Activated CD4-positive, alpha-beta T cell treated with anti-CD3 and anti-CD28 coated beads, Interleukin-2, Interleukin-6, amounts not matched to agents 100 ng/mL and 50 ng/mL, durations not matched to agents 16 hours and 8 hours (primary cell): ENCODE measurements at regions not wholly inside any gene's neighbourhood (a gene's known extent, or its start where the extent isn't known, plus 50 kb on each side); places are given as distances from the start of the nearest gene placed in this dataset.
A peak's percentile ranks its signal among the peaks of the same experiment; 100 is the strongest.
"Not testable (repeated sequence)": the region's sequence is repeated elsewhere in the genome, so short reads cannot be mapped to it uniquely, and the experiment has no call there.

Experiments
- DNase-seq: peaks from one replicate; pipeline ENCODE4 v3.0.0-alpha.2; 2020

DNA sequence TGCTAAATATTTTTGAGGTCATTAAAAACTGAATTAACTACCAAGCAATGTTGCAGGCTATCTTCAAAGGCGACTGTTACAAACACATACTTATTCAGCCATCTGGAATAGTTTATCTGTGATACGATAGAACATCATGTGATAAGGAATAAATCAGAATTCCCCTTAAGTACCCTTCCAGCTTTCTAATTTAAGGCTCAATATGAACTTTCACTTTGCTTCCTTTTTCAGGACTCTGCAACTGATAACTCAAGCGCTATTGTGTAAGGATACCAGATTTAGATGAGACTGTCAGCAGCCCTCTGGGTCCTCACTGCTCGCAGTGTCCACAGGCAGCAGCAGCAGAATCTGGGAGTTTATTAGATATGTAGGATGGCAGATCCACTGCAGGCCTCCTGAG, 416.3 kb downstream of the SPATA31D1 start:
- DNase-seq = no peak

DNA sequence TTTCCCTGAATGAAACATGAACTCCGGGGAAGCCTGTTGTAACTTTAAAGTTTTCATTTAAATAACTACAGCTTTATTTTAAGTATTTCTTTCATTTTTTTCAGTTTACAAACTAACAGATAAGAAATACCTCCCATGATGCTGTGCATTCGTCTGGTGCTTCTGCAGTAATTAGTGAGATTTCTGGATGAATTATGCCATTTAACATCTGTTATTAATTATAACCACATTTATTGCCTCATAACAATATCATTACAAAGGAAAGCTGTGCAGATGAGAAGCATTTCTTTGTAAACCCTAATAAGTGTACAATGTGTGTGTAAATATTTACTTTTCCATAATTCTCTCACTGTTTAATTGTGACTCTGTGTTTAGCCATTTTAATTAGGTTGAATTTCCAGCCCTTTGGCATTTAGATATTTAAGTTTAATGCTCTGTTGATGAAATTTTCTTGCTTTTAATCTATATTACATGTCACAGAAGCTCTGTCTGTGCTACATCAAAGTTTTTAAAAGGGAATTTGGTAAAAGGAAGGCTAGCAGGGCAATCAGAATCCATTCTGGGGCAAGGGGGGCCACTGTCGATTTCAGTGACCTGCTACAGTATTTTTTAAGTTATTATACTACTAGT, 418.0 kb downstream of the SPATA31D1 start:
- DNase-seq = no peak

DNA sequence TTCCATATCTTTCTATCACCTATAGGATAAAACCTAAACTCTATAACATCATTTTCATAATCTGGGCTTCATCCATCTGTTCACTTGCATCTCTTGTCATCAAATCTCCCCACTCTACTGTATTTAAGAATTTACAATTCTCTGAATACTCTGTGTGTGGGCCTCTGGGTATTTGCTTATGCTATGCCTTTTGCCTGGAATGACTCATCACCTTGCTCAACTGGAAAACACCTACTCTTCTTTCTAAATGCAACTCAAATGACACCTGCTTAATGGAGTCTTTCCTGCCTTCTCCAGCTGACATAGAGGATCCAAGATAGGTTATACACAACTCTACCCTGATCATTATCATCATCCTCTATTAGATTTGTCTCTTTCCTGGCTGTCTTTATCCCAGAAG, 421.7 kb downstream of the SPATA31D1 start:
- DNase-seq = peak; percentile 22

DNA sequence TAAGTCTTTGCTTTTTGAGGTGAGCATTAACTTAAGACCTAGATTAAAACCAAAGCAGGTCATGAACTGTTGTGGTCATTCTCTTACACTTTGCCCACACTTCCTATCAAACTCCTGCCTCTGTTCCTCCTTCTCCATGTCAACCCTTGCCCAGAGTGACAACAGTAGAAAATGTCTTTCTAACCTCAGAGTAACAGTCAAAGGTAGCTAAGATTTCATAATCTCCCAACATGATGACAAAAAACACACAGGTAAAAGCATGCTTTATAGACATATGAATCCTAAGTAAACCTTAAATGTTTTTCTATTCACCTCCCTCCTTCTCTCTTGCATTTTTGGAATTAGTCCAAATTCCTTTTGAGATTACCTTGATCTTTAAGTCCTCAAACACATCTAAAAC, 422.3 kb downstream of the SPATA31D1 start:
- no peak for DNase-seq

DNA sequence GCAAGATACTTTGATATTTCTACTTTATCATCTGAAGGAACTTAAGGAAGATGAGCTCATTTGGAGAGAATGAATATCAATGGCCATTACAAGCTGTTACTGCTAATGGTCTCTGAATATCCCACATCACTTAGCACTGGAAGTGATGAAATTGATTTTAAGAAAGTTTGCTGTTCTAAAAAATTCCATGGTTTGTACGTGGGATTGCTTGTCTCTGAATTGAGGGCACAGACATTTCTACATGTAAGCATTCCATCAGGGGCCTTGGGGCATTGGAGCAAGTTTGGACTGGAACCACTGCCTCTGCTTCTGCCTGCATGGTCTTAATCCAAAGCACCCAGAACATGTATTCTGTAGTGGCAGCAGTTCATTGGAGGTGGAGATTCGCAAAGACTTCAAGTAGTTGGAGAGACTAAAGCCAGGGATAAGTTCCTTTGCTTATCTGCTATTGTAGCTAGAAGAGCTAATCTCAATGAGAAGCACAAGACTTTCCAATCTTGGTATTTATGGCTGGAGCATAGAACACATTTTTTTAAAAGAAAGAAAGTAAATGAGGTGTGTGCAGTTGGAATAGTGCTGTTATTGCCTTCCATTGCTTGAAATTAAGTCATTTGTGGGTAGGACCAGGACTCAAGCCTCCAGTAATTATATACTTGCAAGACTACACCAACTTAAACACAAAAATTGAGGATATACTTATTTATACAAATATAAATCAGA, 424.2 kb downstream of the SPATA31D1 start:
- no peak for DNase-seq

DNA sequence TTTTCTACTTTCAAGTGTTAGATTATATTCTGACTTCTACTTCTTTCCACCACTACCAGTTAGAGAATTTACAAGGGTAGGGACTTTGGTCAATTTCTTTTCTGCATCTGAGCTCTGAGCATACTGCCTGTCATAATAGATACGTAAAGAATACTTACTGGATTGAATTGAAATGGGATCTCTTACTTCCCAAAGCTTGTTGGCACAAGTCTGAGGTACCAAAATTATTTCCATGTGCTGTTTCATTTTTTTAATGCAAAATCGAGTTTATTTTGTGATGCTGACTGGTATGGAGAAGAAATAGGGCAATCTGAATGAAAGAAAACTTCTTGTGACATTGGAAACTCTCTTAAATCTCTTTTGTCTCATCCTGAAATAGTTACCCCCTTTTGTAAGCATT, 428.9 kb downstream of the SPATA31D1 start:
- no peak for DNase-seq

DNA sequence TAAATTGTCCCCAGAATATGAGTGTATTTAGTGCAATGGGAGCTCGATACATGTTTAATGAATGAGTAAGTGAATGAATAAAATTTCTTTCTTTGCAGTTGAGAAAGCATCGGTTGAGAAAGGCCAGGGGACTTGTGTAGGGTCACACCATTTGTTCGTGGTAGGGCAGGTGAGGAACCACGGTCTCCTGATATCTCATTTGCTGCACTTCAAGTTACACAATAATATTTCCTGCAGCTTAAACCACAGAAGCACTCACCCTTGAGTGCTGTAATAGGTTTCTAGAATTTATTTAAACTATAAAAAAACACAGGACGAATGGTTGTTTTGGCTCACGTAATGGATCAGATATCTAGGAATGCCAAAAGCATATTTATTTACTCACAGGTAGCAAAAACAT, 429.8 kb downstream of the SPATA31D1 start:
- no peak for DNase-seq

DNA sequence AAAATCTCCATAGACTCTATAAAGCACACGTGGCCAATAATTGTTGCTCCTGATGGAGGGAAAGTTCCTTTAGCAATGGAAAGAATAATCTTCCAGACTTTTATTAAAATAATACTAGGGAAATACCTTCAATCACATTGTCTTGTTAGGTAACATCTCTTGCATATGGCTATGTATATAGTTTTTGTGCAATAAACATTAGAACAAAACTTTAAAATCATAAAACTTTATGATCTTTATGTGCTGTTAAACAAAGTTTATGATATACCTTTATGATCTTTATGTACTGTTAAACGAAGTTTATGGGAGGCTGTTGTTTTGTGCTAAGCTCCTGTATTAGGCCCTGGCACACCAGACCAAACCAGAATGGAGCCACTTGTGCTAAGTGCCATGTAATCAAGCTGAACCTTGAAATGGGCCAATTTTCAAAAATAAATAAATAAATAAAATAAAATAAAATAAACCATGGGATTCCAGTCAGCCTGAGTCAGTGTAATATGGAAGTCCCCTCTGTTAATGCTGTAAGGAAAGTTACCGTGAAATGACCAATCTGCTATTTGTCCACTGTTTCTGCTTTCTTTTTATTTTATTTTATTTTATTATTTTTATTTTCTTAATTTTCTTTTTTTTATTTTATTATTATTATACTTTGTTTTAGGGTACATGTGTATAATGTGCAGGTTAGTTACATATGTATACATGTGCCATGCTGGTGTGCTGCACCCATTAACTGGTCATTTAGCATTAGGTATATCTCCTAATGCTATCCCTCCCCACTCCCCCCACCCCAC, 431.3 kb downstream of the SPATA31D1 start:
- no peak for DNase-seq

DNA sequence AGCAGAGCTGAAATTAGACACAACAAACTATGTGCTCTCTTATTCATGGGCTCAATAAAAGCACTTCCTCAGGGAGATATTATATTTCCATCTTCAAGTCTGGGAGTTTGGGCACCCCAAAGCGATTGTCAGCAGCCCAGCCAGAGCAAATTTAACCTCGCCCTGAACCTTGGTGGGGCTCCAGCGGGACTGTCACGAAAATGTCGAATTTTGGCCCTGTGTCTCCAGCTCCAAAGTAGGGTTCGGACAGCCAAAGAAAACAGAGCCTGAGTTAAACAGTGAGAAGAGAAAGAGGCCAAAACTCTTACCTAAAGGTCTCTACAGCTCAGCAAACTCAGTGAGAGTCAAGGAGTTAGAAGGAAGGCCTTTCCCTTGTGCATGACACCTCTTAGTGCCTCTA, 432.9 kb downstream of the SPATA31D1 start:
- DNase-seq = no peak

DNA sequence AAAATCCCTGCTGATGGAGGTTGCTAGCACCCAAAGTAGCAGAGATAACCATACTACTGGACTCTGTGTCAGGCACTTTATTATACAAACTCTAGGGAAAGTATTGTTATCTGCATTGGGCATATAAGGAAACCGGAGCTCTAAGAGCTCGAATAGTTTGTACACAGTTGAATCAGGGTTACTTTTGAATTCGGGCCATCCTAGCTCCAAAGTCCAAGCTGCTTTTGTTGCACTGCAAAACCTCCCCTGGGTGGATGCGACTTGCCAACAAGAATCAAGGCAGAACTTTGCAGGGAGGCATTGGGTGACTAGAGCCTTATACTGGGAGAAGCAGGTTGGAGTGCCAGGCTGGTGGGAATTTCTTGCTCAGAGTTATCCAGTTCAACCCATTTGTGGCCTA, 435.1 kb downstream of the SPATA31D1 start:
- no peak for DNase-seq

DNA sequence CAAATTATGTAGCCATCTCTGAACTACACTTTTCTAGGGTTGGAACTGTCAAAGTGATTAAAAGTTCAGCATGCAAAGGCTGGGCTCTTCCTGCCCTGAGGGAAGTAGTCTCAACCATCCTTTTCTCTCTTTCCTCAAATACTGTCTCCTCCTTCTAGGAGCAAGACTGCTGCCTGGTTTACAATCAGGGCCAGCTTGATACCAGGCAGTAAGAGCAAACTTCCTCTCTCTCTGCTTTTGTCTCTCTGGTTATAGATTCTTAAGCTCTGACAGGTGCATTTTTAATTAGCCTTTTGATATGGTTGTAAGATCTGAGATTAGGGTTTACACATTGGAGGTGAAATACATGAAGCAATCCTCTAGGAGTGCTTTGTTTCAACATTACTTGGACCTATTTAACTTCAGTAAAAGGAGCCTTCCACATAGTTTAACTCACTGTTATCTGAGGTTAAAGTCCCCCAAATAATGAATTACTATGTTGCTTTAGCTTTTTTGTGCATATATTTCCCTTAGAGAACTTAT, 436.1 kb downstream of the SPATA31D1 start:
- DNase-seq = no peak

DNA sequence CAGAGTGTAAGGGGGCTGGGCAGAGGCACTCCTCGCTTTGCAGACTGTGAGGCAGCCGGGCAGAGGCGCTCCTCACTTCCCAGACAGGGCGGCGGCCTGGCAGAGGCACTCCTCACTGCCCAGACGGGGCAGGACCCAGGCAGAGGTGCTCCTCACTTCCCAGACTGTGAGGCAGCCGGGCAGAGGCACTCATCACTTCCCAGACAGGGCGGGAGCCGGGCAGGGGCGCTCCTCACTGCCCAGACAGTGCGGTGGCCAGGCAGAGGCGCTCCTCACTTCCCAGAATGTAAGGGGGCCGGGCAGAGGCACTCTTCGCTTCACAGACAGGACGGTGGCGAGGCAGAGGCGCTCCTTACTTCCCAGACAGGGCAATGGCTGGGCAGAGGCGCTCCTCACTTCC, 442.5 kb downstream of the SPATA31D1 start:
- DNase-seq = no peak

DNA sequence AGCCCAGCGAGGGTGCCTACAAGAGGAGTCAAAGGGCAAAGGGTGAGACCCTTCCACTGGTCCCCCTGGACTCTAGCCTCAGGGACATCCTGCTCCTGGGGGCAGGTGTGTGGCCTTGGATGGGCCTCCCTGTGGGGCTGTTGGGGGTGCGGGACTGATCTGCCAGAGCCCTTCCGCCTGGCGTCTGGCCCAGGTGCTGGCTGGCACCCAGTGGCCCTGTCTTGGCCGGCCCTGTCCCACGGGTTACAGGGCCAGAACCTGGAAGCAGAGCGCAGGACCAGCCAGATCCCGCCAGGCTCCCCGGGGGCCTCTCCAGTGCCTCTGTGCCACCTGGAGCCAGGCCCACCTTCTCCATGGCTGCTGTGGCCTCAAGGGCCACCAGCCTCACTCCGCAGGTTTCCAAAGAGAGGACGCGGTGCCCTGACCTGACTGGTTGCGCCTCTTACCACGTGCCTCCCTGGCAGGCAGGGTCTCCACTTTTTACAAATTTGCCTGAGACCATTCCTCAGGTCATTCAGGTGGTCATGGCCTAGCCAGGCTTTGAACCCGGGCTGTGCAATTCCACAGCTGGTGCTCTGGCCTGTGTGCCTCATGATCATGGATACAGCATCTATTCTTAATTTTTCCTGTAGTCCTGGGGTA, 444.8 kb downstream of the SPATA31D1 start:
- DNase-seq = not testable (repeated sequence)

DNA sequence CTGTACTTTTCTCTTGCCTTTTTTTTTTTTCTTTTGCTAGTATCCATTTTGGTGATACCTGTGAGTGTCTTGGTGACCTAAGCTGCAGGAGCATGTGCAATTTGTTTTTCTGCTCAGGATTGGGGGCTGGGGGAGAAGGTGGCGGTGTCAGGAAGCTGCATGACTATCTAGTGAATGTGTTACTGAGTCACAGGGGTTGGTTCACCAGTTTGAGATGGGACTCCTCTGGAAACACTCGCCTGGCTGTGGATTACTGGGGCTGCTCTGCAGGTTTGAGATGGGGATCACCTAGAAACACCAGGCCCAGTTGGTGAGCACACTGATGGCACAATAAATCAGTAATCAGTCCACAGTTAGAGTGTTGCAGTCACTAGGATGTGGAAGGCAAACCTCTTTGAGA, 447.9 kb downstream of the SPATA31D1 start:
- DNase-seq = no peak

DNA sequence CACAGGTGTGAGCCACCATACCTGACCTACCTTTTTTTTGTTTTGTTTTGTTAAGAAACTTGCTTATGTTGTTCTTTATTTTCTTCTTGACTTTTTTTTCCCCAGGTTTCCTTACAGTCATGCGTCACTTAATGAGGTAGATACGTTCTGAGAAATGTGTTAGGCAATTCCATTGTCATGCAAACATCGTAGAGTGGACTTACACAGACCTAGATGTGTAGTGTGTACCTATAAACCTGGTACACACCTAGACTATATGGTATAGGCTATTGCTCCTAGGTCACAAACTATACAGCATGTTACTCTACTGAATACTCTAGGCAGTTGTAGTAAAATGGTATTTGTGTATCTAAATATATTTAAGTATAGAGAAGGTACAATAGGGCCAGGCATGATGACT, 448.6 kb downstream of the SPATA31D1 start:
- not testable (repeated sequence) for DNase-seq

DNA sequence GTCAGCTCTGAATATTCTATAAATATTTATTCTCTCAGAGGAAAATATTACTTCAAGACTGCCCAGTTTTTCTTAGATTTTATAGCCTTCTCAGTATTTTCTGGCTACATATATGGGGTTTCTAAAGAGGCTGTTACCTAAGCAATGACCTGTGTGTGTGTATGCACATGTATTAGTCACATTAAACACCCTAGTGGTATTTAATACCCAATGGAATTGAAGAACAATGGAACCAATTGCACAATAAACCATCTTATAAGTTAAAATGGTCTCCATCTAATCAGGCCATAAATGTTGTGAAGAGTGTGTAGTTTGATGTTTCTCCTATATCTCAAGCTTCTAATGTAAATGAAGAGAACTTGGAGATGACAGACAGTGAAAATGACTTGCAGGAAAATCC, 450.0 kb downstream of the SPATA31D1 start:
- DNase-seq = no peak

DNA sequence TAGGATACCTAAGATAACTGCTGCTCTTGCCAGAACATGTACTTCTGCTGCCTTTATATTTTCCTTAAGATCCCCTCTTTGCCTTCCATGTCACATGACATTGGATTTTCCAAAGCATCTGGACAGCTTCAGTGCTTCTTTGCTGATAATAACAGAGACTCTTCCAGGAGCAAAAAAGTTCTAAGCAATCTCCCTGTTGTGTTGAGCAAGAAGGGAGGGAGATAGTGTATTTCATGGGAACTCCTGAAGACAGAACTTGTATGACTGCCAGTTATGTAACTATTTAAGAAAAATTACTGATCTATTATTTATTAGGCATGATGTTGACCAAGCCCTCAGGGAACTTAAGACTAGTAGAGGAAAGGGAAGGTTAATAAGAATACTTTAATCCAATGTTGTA, 454.7 kb downstream of the SPATA31D1 start:
- DNase-seq = no peak

DNA sequence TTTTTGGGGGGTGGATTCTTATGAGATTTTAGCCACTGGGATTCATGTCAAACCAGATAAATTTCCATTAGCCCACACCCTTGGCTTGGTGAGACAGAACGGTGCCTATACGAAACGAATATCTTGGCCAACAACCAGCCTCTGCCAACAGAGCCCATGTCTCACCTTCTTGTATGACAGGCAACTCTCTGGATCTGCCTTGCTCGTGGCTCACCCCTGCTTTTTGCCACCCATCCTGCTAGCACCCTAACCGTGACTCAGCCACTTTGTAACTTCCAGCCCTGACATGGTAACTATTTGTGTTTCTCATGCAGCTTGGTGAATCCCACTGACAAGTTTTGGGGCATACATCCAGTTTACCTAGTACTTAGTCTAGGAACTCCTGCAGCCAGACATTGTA, 457.0 kb downstream of the SPATA31D1 start:
- no peak for DNase-seq

DNA sequence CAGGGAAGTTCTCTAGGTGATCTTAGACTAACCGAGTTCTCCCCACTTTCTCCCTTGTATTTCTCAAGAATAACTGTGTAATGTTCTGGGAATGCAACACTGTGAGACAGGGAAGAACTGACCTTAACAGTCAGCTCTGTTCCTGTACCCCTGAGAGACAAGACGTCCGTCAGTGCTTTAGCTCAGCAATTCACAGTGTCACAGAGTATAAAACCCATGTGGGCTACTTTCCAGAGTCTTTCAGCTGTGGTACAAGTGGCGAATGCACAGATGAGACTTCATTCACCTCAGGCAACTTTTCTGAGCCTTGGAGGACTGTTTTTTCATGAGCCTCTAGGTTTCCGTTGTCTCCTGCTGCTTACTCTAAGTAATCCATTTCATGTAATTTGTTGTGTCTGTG, 458.8 kb downstream of the SPATA31D1 start:
- no peak for DNase-seq

DNA sequence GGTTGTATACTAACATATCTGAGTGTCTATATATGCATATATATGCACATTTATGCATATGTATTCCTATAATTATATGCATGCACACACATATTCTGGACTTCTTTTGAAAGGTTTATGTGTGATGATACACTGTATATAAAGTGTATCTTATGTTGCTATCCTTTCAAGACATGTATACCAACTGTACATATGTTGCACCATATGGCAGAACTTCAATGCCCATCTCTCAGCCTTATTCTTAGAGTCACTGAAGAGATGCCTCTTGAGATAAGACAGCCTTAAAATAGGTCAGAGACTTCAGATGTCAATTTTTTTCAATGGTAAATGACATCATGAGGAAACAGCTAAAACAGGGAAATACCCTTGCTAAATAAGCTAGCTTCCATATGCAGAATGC, 461.4 kb downstream of the SPATA31D1 start:
- DNase-seq = no peak

DNA sequence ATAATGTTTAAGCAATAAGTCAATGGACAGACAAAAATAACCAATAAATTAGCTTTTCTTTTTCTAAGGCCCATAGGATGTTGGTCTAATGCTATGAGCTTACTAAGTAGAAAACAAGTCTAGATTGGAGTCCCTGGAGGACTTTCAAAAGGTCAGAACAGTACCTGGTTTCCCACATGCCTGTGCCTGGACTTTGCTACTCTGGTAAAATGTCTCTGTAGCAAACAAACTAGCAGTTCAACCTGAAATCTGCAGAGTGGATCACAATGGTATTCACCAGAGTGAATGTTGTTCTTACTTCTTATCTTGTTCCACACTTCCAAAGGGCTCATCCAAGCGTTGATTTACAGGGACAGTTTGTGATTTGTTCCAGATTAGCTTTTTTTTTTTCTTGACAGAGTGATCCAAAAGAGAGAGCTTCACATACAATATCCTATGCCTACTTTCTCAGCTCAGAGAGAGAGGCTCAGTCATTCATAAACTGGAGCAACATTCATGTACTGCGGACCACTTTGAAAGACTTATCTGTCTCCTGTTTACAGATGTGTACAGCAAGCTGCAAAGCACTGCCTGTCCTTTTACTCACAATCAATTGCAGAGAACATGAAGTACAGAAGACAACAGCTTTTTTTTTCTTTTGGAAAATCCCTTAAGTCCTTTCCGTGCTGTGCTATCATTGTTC, 466.1 kb downstream of the SPATA31D1 start:
- no peak for DNase-seq

DNA sequence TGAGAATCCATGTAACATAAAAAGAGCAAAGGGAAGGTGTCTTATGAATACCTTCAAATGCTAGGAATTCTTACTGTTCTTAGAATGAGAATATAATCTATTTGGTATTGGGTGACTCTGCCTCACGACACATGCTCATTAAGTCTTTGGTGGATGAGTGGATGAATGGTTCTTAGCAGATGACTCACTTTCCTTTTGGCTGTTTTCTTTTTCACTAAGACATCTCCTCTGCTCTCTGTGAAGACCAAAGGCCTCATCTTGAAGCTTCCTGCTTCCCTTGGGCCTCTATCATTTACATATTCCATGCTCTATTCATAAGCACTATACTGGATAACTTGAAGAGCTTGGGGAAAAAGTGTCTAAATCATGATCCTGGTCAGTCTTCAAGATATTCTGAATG, 468.1 kb downstream of the SPATA31D1 start:
- no peak for DNase-seq

DNA sequence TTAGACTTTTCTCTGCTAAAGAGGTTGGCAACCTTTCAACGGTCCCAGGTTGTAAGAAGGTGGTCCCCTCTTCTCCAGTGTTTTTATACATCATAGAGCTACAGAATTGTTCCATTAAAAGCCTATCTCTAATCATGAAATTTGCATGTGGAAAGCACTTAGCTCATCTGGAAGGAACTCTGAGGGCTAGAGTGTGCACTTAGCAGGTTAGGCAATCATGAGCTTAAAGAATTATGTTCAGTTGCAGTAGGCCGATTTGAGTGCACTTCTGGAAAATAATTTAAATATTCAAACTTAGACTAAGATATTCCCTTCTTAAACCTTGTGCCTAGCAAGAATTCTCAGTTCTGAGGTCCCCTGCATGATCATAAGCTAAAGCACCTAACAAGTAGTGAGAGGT, 468.7 kb downstream of the SPATA31D1 start:
- no peak for DNase-seq
